GM12892 (cell line): ENCODE measurements at regions not wholly inside any gene's neighbourhood (a gene's known extent, or its start where the extent isn't known, plus 50 kb on each side); places are given as distances from the start of the nearest gene placed in this dataset.

Source experiments
- POLR2A ChIP-seq: IDR thresholded peaks from 2 replicates; pipeline ENCODE4 v1.6.1; 2011; ENCODE audit warnings: low read depth, low read length, control low read depth
- POLR2AphosphoS5 ChIP-seq: IDR thresholded peaks from 2 replicates; pipeline ENCODE4 v1.6.1; 2011; ENCODE audit warnings: low read depth, low read length, control low read depth
- TAF1 ChIP-seq: IDR thresholded peaks from 2 replicates; pipeline ENCODE4 v1.6.1; 2011; ENCODE audit warnings: low read depth, mild to moderate bottlenecking, control low read depth, low read length, borderline replicate concordance

- TF ChIP-seq POLR2AphosphoS5 = no peak
- TF ChIP-seq POLR2A = no peak
- TF ChIP-seq TAF1 = no peak
Observed at GRCh38 chr2:239723486-239724193, 301.5 kb downstream of the NDUFA10 start.
